ENCODE measurements at regions not wholly inside any gene's neighbourhood (a gene's known extent, or its start where the extent isn't known, plus 50 kb on each side); places are given as distances from the start of the nearest gene placed in this dataset.

GRCh38 chr15:25230442-25230841 is 208.4 kb downstream of the UBE3A start:
- Histone ChIP-seq H3K4me3 (replicated peaks in 1 of 3; ENCODE audit: insufficient read depth in 1 of 3, low read depth in 1 of 3, low read length in 3 of 3) (no peak overlapping the region), H3K9ac (replicated peaks; ENCODE audit: extremely low read depth, insufficient read depth, low read length) (no peak overlapping the region), H3K4me1 (ENCODE audit: control insufficient read depth, extremely low read depth, insufficient read depth, low read length) (no peaks in the 10 kb centered on the region), H3K4me2 (ENCODE audit: insufficient read depth, low read length) (no peak overlapping the region), H3K27me3 (ENCODE audit: control insufficient read depth in 2 of 2, insufficient read depth in 2 of 2, low read length in 2 of 2) (no peaks in the 10 kb centered on the region), H4K20me1 (replicated peaks; ENCODE audit: control insufficient read depth, extremely low read depth, insufficient read depth, low read length) (no peaks in the 10 kb centered on the region), H3K27ac (ENCODE audit: insufficient read depth, low read depth, low read length) (no peak overlapping the region), H3K9me3 (replicated peaks; ENCODE audit: control insufficient read depth, insufficient read depth, low read length) (peaks cover 6% of the 10 kb centered on the region), H2AFZ (ENCODE audit: low read depth, low read length) (no peak overlapping the region), H3K9me1 (replicated peaks; ENCODE audit: control insufficient read depth, extremely low read depth, insufficient read depth, low read length) (no peaks in the 10 kb centered on the region), H3K79me2 (ENCODE audit: control insufficient read depth, insufficient read depth, low read length) (no peaks in the 10 kb centered on the region), H3K36me3 (ENCODE audit: control insufficient read depth in 2 of 2, extremely low read depth in 1 of 2, insufficient read depth in 2 of 2, low read length in 2 of 2) (no peaks in the 10 kb centered on the region)
- BruUV-seq (replicated peaks) = no TSS peak
- ChIA-PET CTCF (no interaction called here), POLR2A (no interaction called here)
- FAIRE-seq (no peak), DNase-seq (ENCODE audit: low read depth, low spot score) (no peak)
- TF ChIP-seq, protein P1, sequence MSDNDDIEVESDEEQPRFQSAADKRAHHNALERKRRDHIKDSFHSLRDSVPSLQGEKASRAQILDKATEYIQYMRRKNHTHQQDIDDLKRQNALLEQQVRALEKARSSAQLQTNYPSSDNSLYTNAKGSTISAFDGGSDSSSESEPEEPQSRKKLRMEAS (IDR thresholded peaks at IDR 0.05; ENCODE audit: insufficient read depth, insufficient read length) = no peak
- TF ChIP-seq POLR2AphosphoS5 (IDR thresholded peaks at IDR 0.05; ENCODE audit: insufficient read depth, low read depth, low read length) (no peak), POLR2A (IDR thresholded peaks at IDR 0.05; ENCODE audit: low read depth, low read length) (no peak), JUN (IDR thresholded peaks at IDR 0.05; ENCODE audit: borderline replicate concordance, insufficient read depth, insufficient read length, low read depth) (no peak), FOS (IDR thresholded peaks at IDR 0.05; ENCODE audit: borderline replicate concordance, insufficient read depth, low read length) (no peak), GATA2 (IDR thresholded peaks at IDR 0.05; ENCODE audit: insufficient read depth, insufficient read length, low read depth, low read length) (no peak)
- dilution Hi-C loops (cut with MboI; ENCODE audit: extremely low pct_ligation_motif_present, low sequenced_read_pairs) = no loop called here
- intact Hi-C loops (cut with micrococcal nuclease) = no loop called here

- POLR2A ChIA-PET = no interaction called here
- intact Hi-C loops (cut with micrococcal nuclease) = no loop called here
- CTCF ChIA-PET = no interaction called here
Measured at GRCh38 chr15:25233766-25234350, 205.0 kb downstream of the UBE3A start.

More at GRCh38 chr15:25233766-25234350, 205.0 kb downstream of the UBE3A start:
- no peaks in the 10 kb centered on the region for H3K36me3 ChIP-seq (ENCODE audit: control insufficient read depth in 2 of 2, extremely low read depth in 1 of 2, insufficient read depth in 2 of 2, low read length in 2 of 2)
- no peak overlapping the region for H3K27ac ChIP-seq (ENCODE audit: insufficient read depth, low read depth, low read length)
- TF ChIP-seq MYC (IDR thresholded peaks at IDR 0.05; ENCODE audit: low read depth, low read length) = no peak
- no peak for TF ChIP-seq GATA2 (IDR thresholded peaks at IDR 0.05; ENCODE audit: insufficient read depth, insufficient read length, low read depth, low read length)
- TF ChIP-seq, protein P1 (IDR thresholded peaks at IDR 0.05; ENCODE audit: insufficient read depth, insufficient read length) = no peak
- TF ChIP-seq JUN (IDR thresholded peaks at IDR 0.05; ENCODE audit: borderline replicate concordance, insufficient read depth, insufficient read length, low read depth) = no peak
- no peak for TF ChIP-seq POLR2AphosphoS5 (IDR thresholded peaks at IDR 0.05; ENCODE audit: insufficient read depth, low read depth, low read length)
- no peak for TF ChIP-seq EZH2 (IDR thresholded peaks at IDR 0.05; ENCODE audit: borderline replicate concordance, low read depth, low read length, severe bottlenecking)
- no peak for TF ChIP-seq FOS (IDR thresholded peaks at IDR 0.05; ENCODE audit: borderline replicate concordance, insufficient read depth, low read length)
- TF ChIP-seq, protein P2, sequence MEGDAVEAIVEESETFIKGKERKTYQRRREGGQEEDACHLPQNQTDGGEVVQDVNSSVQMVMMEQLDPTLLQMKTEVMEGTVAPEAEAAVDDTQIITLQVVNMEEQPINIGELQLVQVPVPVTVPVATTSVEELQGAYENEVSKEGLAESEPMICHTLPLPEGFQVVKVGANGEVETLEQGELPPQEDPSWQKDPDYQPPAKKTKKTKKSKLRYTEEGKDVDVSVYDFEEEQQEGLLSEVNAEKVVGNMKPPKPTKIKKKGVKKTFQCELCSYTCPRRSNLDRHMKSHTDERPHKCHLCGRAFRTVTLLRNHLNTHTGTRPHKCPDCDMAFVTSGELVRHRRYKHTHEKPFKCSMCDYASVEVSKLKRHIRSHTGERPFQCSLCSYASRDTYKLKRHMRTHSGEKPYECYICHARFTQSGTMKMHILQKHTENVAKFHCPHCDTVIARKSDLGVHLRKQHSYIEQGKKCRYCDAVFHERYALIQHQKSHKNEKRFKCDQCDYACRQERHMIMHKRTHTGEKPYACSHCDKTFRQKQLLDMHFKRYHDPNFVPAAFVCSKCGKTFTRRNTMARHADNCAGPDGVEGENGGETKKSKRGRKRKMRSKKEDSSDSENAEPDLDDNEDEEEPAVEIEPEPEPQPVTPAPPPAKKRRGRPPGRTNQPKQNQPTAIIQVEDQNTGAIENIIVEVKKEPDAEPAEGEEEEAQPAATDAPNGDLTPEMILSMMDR (IDR thresholded peaks at IDR 0.05; ENCODE audit: extremely low read depth in 1 of 2, insufficient read depth in 1 of 2, low read depth in 1 of 2, low read length in 2 of 2) = no peak
- no peak for TF ChIP-seq POLR2A (IDR thresholded peaks at IDR 0.05; ENCODE audit: low read depth, low read length)
- dilution Hi-C loops (cut with MboI; ENCODE audit: extremely low pct_ligation_motif_present, low sequenced_read_pairs) = no loop called here
- no peaks in the 10 kb centered on the region for H3K4me1 ChIP-seq (ENCODE audit: control insufficient read depth, extremely low read depth, insufficient read depth, low read length)
- no TSS peak for BruUV-seq (replicated peaks)
- H3K4me2 ChIP-seq (ENCODE audit: insufficient read depth, low read length) = no peak overlapping the region
- no peaks in the 10 kb centered on the region for H4K20me1 ChIP-seq (replicated peaks; ENCODE audit: control insufficient read depth, extremely low read depth, insufficient read depth, low read length)
- H3K9me3 ChIP-seq (replicated peaks; ENCODE audit: control insufficient read depth, insufficient read depth, low read length) = peaks cover 8% of the 10 kb centered on the region
- H3K4me3 ChIP-seq (replicated peaks in 1 of 3; ENCODE audit: insufficient read depth in 1 of 3, low read depth in 1 of 3, low read length in 3 of 3) = no peak overlapping the region
- H2AFZ ChIP-seq (ENCODE audit: low read depth, low read length) = no peak overlapping the region
- DNase-seq (ENCODE audit: low read depth, low spot score) = no peak
- H3K79me2 ChIP-seq (ENCODE audit: control insufficient read depth, insufficient read depth, low read length) = no peaks in the 10 kb centered on the region
- no peak for FAIRE-seq
- H3K9ac ChIP-seq (replicated peaks; ENCODE audit: extremely low read depth, insufficient read depth, low read length) = no peak overlapping the region
- no peaks in the 10 kb centered on the region for H3K27me3 ChIP-seq (ENCODE audit: control insufficient read depth in 2 of 2, insufficient read depth in 2 of 2, low read length in 2 of 2)
- no peaks in the 10 kb centered on the region for H3K9me1 ChIP-seq (replicated peaks; ENCODE audit: control insufficient read depth, extremely low read depth, insufficient read depth, low read length)
